H9 (cell line): ENCODE measurements at regions not wholly inside any gene's neighbourhood (a gene's known extent, or its start where the extent isn't known, plus 50 kb on each side); places are given as distances from the start of the nearest gene placed in this dataset.

Experiments used
- DNase-seq: peaks from one replicate; pipeline ENCODE4 v3.0.0-alpha.2; 2017
- H2AFZ ChIP-seq: one replicate; pipeline ENCODE4 v1.6.1; 2013; ENCODE audit warnings: mild to moderate bottlenecking, low read length, control low read depth, moderate library complexity
- H2AK5ac ChIP-seq: 2 replicates; pipeline ENCODE4 v1.6.1; 2013; ENCODE audit warnings: low read length, control low read depth, mixed read lengths; ENCODE audit not compliant: insufficient read length
- H2BK120ac ChIP-seq: one replicate; pipeline ENCODE4 v1.6.1; 2013; ENCODE audit warnings: low read depth, mild to moderate bottlenecking, low read length, control low read depth, inconsistent platforms; ENCODE audit not compliant: poor library complexity, severe bottlenecking
- H2BK12ac ChIP-seq: 2 replicates; pipeline ENCODE4 v1.6.1; 2013; ENCODE audit warnings: low read length, control low read depth, mixed read lengths, low read depth; ENCODE audit not compliant: insufficient read length
- H2BK15ac ChIP-seq: 2 replicates; pipeline ENCODE4 v1.6.1; 2013; ENCODE audit warnings: low read depth, low read length, control low read depth
- H2BK20ac ChIP-seq: one replicate; pipeline ENCODE4 v1.6.1; 2013; ENCODE audit warnings: low read depth, mild to moderate bottlenecking, low read length, control low read depth, inconsistent platforms; ENCODE audit not compliant: poor library complexity, severe bottlenecking
- H2BK5ac ChIP-seq: 2 replicates; pipeline ENCODE4 v1.6.1; 2013; ENCODE audit warnings: low read length, control low read depth, mixed read lengths; ENCODE audit not compliant: insufficient read length
- H3K14ac ChIP-seq: 2 replicates; pipeline ENCODE4 v1.6.1; 2013; ENCODE audit warnings: low read length, control low read depth; ENCODE audit not compliant: insufficient read depth
- H3K18ac ChIP-seq: 2 replicates; pipeline ENCODE4 v1.6.1; 2013; ENCODE audit warnings: low read depth, mild to moderate bottlenecking, mixed read lengths, low read length, control low read depth; ENCODE audit not compliant: insufficient read length
- H3K23ac ChIP-seq: 2 replicates; pipeline ENCODE4 v1.6.1; 2013; ENCODE audit warnings: low read length, control low read depth, mixed read lengths, low read depth; ENCODE audit not compliant: insufficient read length
- H3K23me2 ChIP-seq: 2 replicates; pipeline ENCODE4 v1.6.1; 2013; ENCODE audit warnings: low read depth, mild to moderate bottlenecking, mixed read lengths, low read length, control low read depth; ENCODE audit not compliant: insufficient read length, poor library complexity, severe bottlenecking
- H3K27ac ChIP-seq: 2 replicates; pipeline ENCODE4 v1.5.1; 2013; ENCODE audit warnings: low read length, control low read depth, mixed read lengths, low read depth; ENCODE audit not compliant: insufficient read length
- H3K27me3 ChIP-seq: 2 replicates; pipeline ENCODE4 v1.6.1; 2013; ENCODE audit warnings: low read length, control low read depth, inconsistent platforms; ENCODE audit not compliant: insufficient read depth
- H3K4ac ChIP-seq: 2 replicates; pipeline ENCODE4 v1.6.1; 2013; ENCODE audit warnings: low read depth, mild to moderate bottlenecking, control low read depth, inconsistent platforms, low read length, moderate library complexity
- H3K4me1 ChIP-seq: 2 replicates; pipeline ENCODE4 v1.6.1; 2013; ENCODE audit warnings: low read length, control low read depth, inconsistent platforms; ENCODE audit not compliant: insufficient read depth
- H3K4me2 ChIP-seq: 2 replicates; pipeline ENCODE4 v1.6.1; 2013; ENCODE audit warnings: low read length, control low read depth, mixed read lengths; ENCODE audit not compliant: insufficient read length, insufficient read depth
- H3K56ac ChIP-seq: 2 replicates; pipeline ENCODE4 v1.6.1; 2013; ENCODE audit warnings: low read depth, mild to moderate bottlenecking, mixed read lengths, low read length, control low read depth; ENCODE audit not compliant: insufficient read length
- H3K79me1 ChIP-seq: 2 replicates; pipeline ENCODE4 v1.6.1; 2013; ENCODE audit warnings: low read depth, mild to moderate bottlenecking, moderate library complexity, low read length, control low read depth, inconsistent platforms; ENCODE audit not compliant: insufficient read depth, poor library complexity, severe bottlenecking
- H3K79me2 ChIP-seq: 2 replicates; pipeline ENCODE4 v1.6.1; 2013; ENCODE audit warnings: low read length, control low read depth, inconsistent platforms; ENCODE audit not compliant: insufficient read depth
- H3K9ac ChIP-seq: 2 replicates; pipeline ENCODE4 v1.6.1; 2013; ENCODE audit warnings: low read length, control low read depth, mixed read lengths; ENCODE audit not compliant: insufficient read length; ENCODE audit errors: extremely low read depth
- H3K9me3 ChIP-seq: one replicate; pipeline ENCODE4 v1.6.1; 2013; ENCODE audit warnings: low read depth, low read length, inconsistent platforms; ENCODE audit not compliant: control insufficient read depth
- H3T11ph ChIP-seq: one replicate; pipeline ENCODE4 v1.6.1; 2013; ENCODE audit warnings: mild to moderate bottlenecking, low read length, control low read depth, inconsistent platforms
- H4K20me1 ChIP-seq: one replicate; pipeline ENCODE4 v1.6.1; 2013; ENCODE audit not compliant: control insufficient read depth, insufficient read length, insufficient read depth
- H4K5ac ChIP-seq: 2 replicates; pipeline ENCODE4 v1.6.1; 2013; ENCODE audit warnings: low read depth, mild to moderate bottlenecking, mixed read lengths, low read length, control low read depth; ENCODE audit not compliant: insufficient read length
- H4K8ac ChIP-seq: replicated peaks from 2 replicates; pipeline ENCODE4 v1.6.1; 2013; ENCODE audit warnings: low read length, control low read depth, mixed read lengths, low read depth; ENCODE audit not compliant: insufficient read length
- H4K91ac ChIP-seq: 2 replicates; pipeline ENCODE4 v1.6.1; 2013; ENCODE audit warnings: low read depth, mild to moderate bottlenecking, moderate library complexity, mixed read lengths, low read length, control low read depth; ENCODE audit not compliant: insufficient read length
- H3K27ac Mint-ChIP-seq, 3 experiments: 2 replicates in 2 of 3; 3 replicates in 1 of 3; pipeline ENCODE4 v1.8.0; 2020 to 2021; ENCODE audit warnings: mixed read lengths in 3 of 3, mild to moderate bottlenecking in 1 of 3, moderate library complexity in 1 of 3
- H3K27me3 Mint-ChIP-seq: 2 replicates; pipeline ENCODE4 v1.8.0; 2021; ENCODE audit warnings: low read depth, mild to moderate bottlenecking, moderate library complexity, mixed read lengths
- H3K36me3 Mint-ChIP-seq, 3 experiments: 2 replicates in 2 of 3; 3 replicates in 1 of 3; pipeline ENCODE4 v1.8.0; 2020 to 2021; ENCODE audit warnings: low read depth in 3 of 3, mixed read lengths in 3 of 3; ENCODE audit not compliant: insufficient read depth in 1 of 3
- H3K4me1 Mint-ChIP-seq, 2 experiments: 2 replicates each; pipeline ENCODE4 v1.8.0; 2020; ENCODE audit warnings: mixed read lengths in 2 of 2
- H3K4me3 Mint-ChIP-seq, 2 experiments: 2 replicates in 1 of 2; 3 replicates in 1 of 2; pipeline ENCODE4 v1.8.0; 2020 to 2021; ENCODE audit warnings: mild to moderate bottlenecking in 2 of 2, mixed read lengths in 2 of 2, moderate library complexity in 1 of 2
- H3K9me3 Mint-ChIP-seq, 2 experiments: 2 replicates in 1 of 2; 3 replicates in 1 of 2; pipeline ENCODE4 v1.8.0; 2020; ENCODE audit warnings: mild to moderate bottlenecking in 2 of 2, mixed read lengths in 2 of 2, moderate library complexity in 1 of 2
- CTCF ChIP-seq: fragments of 200-600 bp; sonication (generic); conservative IDR thresholded peaks from 3 replicates; pipeline ENCODE4 v1.8.0; 2021; ENCODE audit warnings: antibody characterized with exemption, mild to moderate bottlenecking

- H3K56ac ChIP-seq = no peak overlapping the region
- Mint-ChIP-seq H3K4me1 (peaks cover 0 to 5% of the 10 kb centered on the region in 2 experiments; a peak in 1 of 4 replicates), H3K27ac (no peak overlapping the region; a peak in 1 of 7 replicates), H3K4me3 (no peak overlapping the region), H3K36me3 (no peaks in the 10 kb centered on the region), H3K9me3 (no peaks in the 10 kb centered on the region), H3K27me3 (no peaks in the 10 kb centered on the region)
- H4K20me1 ChIP-seq = no peaks in the 10 kb centered on the region
- no peak for DNase-seq
- no peak overlapping the region for H2BK5ac ChIP-seq
- no peak overlapping the region for H2BK15ac ChIP-seq
- no peaks in the 10 kb centered on the region for H3K79me1 ChIP-seq
- no peak overlapping the region for H2BK120ac ChIP-seq
- no peak overlapping the region for H3K14ac ChIP-seq
- H2AFZ ChIP-seq = no peak overlapping the region
- H3K4ac ChIP-seq = no peak overlapping the region
- H2AK5ac ChIP-seq = no peak overlapping the region
- H3K9me3 ChIP-seq = no peaks in the 10 kb centered on the region
- H2BK12ac ChIP-seq = no peak overlapping the region
- H3T11ph ChIP-seq = no peak overlapping the region
- H3K27me3 ChIP-seq = no peaks in the 10 kb centered on the region
- no peak overlapping the region for H4K8ac ChIP-seq
- H3K27ac ChIP-seq = no peak overlapping the region
- H3K23me2 ChIP-seq = no peaks in the 10 kb centered on the region
- H3K9ac ChIP-seq = no peak overlapping the region
- 0 out of 2 replicates have a peak, but pooled peaks cover 3% of the 10 kb centered on the region for H3K4me1 ChIP-seq
- no peaks in the 10 kb centered on the region for H3K79me2 ChIP-seq
- no peak overlapping the region for H4K91ac ChIP-seq
- no peak overlapping the region for H2BK20ac ChIP-seq
- no peak overlapping the region for H3K4me2 ChIP-seq
- H4K5ac ChIP-seq = no peak overlapping the region
- H3K23ac ChIP-seq = no peak overlapping the region
- H3K18ac ChIP-seq = no peak overlapping the region
- TF ChIP-seq CTCF = no peak
Measured at GRCh38 chr7:135811506-135811905, 62.9 kb upstream of the FAM180A start.
